Epithelial cell of esophagus (primary cell): ENCODE measurements at regions not wholly inside any gene's neighbourhood (a gene's known extent, or its start where the extent isn't known, plus 50 kb on each side); places are given as distances from the start of the nearest gene placed in this dataset.
"Not testable (repeated sequence)": the region's sequence is repeated elsewhere in the genome, so short reads cannot be mapped to it uniquely, and the experiment has no call there.

Experiments used
- DNase-seq: peaks from one replicate; pipeline ENCODE4 v3.0.0; 2010; ENCODE audit warnings: low read depth
- H3K4me3 ChIP-seq: 2 replicates; pipeline ENCODE4 v1.5.1; 2011; ENCODE audit warnings: mild to moderate bottlenecking, low read length, control low read depth
- TF ChIP-seq, protein P1 (sequence below): IDR thresholded peaks from 2 replicates; pipeline ENCODE4 v1.5.1; 2011; ENCODE audit warnings: low read depth, mild to moderate bottlenecking, low read length, control low read depth, inconsistent platforms; ENCODE audit not compliant: insufficient read depth; ENCODE audit errors: missing control alignments

DNA sequence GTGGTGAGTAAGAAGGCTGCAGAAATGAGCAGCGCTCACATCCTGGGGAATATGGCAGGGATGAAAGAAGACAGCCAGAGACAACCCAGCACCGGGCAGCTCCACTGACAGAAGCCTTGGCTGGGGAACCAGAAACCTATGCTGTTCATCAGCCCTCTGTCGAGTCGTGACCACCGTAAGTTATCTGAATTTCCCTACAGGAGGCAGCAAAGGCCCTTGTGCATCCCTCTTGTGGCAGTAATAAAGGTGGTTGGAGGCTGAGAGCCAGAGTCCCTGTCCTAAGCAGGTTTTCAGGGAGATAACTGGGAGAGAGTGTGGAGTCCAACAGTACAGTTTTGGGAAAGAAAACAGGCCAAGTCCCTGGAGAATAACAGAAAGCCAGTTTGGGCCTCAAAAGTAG is 194.0 kb upstream of the BOD1L1 start:
- no peak for DNase-seq
- no peak overlapping the region for H3K4me3 ChIP-seq
- TF ChIP-seq, protein P1, sequence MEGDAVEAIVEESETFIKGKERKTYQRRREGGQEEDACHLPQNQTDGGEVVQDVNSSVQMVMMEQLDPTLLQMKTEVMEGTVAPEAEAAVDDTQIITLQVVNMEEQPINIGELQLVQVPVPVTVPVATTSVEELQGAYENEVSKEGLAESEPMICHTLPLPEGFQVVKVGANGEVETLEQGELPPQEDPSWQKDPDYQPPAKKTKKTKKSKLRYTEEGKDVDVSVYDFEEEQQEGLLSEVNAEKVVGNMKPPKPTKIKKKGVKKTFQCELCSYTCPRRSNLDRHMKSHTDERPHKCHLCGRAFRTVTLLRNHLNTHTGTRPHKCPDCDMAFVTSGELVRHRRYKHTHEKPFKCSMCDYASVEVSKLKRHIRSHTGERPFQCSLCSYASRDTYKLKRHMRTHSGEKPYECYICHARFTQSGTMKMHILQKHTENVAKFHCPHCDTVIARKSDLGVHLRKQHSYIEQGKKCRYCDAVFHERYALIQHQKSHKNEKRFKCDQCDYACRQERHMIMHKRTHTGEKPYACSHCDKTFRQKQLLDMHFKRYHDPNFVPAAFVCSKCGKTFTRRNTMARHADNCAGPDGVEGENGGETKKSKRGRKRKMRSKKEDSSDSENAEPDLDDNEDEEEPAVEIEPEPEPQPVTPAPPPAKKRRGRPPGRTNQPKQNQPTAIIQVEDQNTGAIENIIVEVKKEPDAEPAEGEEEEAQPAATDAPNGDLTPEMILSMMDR: no peak

DNA sequence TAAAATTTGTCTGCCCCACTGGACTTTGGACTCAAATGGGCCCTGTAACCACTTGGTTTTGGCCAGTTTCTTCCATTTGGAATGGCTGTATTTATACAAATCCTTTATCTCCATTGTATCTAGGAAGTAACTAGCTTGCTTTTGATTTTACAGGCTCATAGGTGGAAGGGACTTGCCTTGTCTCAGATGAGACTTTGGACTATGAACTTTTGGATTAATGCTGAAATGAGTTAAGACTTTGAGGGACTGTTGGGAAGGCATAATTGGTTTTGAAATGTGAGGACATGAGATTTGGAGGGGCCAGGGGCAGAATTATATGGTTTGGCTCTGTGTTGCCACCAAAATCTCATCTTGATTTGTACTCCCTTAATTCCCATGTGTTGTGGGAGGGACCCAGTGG is 198.3 kb upstream of the BOD1L1 start:
- not testable (repeated sequence) for H3K4me3 ChIP-seq

DNA sequence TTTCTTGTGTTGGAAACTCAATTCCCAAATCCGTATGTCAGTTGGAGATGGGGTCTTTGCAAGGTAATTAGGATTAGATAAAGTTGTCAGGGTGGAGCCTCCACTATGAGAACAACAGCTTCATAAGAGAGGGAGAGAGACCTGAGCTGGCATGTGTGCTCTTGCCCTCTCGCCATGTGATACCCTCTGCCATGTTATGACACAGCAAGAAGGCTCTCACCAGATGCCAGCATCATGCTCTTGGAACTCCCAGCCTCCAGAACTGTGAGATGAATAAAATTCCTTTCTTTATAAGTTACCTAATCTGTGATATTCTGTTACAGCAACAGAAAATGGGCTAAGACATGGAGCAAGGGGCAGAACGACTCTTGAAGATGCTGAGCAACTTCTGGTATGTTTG is 201.9 kb upstream of the BOD1L1 start:
- peak; percentile 73 for DNase-seq
- TF ChIP-seq, protein P1: no peak
- no peak overlapping the region for H3K4me3 ChIP-seq

More for the DNA sequence above, 198.3 kb upstream of the BOD1L1 start:
- DNase-seq: not testable (repeated sequence)

DNA sequence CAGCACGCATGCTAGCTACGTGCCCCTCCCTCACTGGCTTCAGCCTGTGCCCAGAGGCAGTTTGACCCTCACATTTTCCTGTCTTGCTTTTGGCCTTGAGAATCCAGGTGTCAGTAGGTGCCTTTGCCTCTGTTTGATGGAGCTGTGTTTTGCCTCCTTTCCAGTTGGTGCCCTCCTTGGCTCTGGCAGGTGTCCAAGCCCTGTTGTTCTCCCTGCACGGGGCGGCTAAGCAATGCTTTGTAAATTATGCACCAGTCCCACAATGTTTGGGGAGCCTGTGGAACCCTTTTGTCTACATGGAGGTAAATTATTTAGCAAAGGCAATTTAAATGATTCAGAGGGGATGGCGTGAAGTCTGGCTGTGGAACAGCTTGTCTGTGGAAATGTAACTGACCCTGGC is 202.9 kb upstream of the BOD1L1 start:
- DNase-seq: no peak
- TF ChIP-seq, protein P1: no peak
- no peak overlapping the region for H3K4me3 ChIP-seq

DNA sequence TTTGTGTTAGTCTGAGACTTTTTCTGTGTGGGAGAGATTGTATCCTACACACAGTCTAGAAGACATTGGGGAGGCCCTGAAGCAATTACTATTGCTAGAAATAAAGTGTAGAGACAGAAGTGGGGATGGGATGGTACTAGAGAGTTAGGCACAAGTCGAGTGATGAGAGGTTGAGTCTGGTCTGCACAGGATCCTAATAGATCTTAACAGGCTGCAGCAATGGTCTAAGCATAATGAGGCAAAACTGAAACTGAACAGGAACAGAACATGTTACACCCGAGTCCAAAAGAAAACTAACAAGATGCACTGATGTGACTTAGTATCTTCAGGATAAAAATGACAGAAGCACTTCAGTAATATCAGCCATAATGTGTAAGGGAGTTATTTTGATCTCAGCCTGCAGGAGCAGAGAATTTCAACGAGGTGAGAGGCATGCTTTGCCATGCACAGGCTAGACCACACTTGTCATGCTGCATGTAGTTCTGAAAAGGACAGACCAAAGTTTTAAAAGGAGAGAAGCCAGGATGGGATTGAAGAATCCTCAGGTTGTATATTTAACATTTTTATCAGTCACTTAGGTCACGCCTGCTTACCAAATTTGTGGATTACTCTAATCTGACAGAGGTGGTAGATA is 205.8 kb upstream of the BOD1L1 start:
- peak; percentile 51 for DNase-seq
- TF ChIP-seq, protein P1: peak; percentile 16
- H3K4me3 ChIP-seq: no peak overlapping the region

DNA sequence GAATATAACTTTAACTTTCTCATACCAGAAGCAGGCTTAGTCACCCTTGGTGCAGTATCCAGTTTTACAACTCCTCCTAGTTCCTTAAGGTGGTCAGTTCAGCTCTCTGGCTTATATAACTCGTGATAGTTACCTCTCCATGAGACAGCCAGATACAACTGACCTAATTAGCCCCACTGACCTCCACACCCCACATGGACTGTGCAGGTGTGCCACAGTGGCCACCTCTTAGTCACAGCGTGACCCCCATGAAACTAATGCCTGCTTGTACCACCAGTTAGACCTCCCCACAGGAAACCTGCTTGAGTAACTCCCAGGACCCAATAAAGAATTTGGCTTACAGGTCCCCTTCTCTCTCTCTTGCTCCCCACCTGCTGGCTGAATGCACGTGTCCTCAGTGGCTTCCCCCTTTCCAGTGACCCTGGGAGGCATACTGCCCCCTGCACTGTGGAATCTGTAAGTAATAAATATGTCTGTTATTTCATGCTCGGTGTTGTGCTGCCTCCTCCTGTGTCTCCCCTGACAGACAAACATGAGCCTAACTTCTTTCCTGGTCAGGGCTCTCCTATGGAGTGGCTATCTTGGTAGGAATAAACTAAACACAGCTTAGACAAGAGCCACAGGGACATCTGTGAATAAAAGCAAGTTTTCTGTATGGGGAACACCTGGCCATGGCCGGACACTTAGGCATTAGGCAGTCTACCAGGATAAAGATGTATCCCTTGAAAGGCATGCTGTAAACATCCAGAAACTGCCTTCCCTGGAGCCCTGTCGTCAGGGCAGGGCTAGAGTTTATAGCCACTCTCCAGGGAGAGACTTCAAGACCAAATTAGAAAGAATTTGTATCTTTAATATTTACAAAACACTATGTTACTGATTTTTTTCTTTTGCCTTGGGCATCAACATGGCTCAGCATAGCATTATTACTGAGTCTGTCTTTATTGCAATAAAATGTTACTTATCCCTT is 209.7 kb upstream of the BOD1L1 start:
- TF ChIP-seq, protein P1: no peak
- DNase-seq: peak; percentile 40
- H3K4me3 ChIP-seq: no peak overlapping the region

DNA sequence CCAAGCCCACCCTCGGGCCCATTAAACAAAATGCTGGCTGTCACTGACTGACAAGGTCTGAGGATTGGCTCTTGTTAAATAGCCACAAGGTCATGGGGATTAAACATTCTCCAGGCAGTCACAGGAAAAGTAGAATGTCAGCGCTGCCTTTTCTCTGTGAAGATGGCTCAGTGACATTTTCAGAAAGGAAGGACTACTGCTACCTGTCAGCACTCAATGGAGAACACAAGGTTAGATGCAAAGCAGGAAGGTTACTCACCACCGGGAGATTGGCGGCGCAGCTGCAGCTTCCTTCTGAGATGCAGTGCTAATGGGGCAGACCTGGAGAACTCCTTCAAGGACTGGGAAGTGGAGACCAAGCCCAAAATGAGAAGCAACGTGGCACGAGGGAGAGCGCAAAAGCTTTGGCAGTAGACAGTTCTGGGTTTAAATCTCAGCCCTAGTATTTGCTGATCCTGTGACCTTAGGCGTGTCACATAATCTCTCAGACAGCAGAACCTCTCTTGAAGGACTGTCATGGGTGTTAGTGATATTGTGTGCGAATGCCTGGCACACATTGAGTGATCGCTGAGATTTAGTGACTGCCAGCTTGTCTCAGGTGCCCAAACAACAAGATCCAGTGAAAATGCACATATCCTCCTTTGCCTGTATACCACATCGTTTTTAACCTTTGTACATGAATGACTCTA is 213.1 kb upstream of the BOD1L1 start:
- TF ChIP-seq, protein P1: no peak
- peak; percentile 4 for DNase-seq
- no peak overlapping the region for H3K4me3 ChIP-seq
